Pancreas (tissue), 10 donors: ENCODE measurements at regions not wholly inside any gene's neighbourhood (a gene's known extent, or its start where the extent isn't known, plus 50 kb on each side); places are given as distances from the start of the nearest gene placed in this dataset.

ENCODE experiments used
- ATAC-seq, 4 donors: fragments of 200-7000 bp; cut with Tn5 transposase; one replicate each; pipeline versions ENCODE4 v1.8.0 to v1.9.1; 2020; ENCODE audit warnings: mild to moderate bottlenecking in 4 of 4, moderate library complexity in 4 of 4
- DNase-seq, 6 donors: peaks; one replicate each; pipeline ENCODE4 v3.0.0-alpha.2; 2020
- FAIRE-seq: peaks from 2 replicates; lab custom pipeline; 2012; peaks lifted over from hg19 to GRCh38; lab: Jason Lieb, UNC
- H3K27ac ChIP-seq, 4 donors: fragments of 200-600 bp; sonication (generic); 1 replicate in 3 of 4; 2 replicates in 1 of 4; pipeline versions ENCODE4 v1.5.0 to v1.8.0; 2020
- H3K27me3 ChIP-seq, 4 donors: fragments of 200-600 bp; one replicate each; pipeline ENCODE4 v1.8.0; 2021
- H3K36me3 ChIP-seq, 3 donors: fragments of 200-600 bp; sonication (generic) in 1 of 3; one replicate each; pipeline versions ENCODE4 v1.5.0 to v1.8.0; 2020 to 2021
- H3K4me1 ChIP-seq, 3 donors: fragments of 200-600 bp; one replicate each; pipeline ENCODE4 v1.8.0; 2021
- H3K4me3 ChIP-seq, 4 donors: fragments of 200-600 bp; sonication (generic) in 2 of 4; one replicate each; pipeline versions ENCODE4 v1.5.0 to v1.8.0; 2020 to 2021
- H3K9me3 ChIP-seq, 4 donors: fragments of 200-600 bp; one replicate each; pipeline ENCODE4 v1.8.0; 2021
- CTCF ChIP-seq, 4 donors: fragments of 200-600 bp; sonication (generic) in 3 of 4; IDR thresholded peaks; one replicate each; pipeline versions ENCODE4 v1.5.0 to v1.8.0; 2021; ENCODE audit warnings: antibody characterized with exemption in 4 of 4
- WGBS, 2 donors: extraction: QIAGEN DNeasy Blood & Tissue Kit; methylation state at CpG; one replicate each; pipeline ENCODE4 v1.1.7; 2013; 5-methylcytosine and 5-hydroxymethylcytosine counted together
- intact Hi-C, 3 donors: fragments of 100-400 bp; cut with DNase I; formaldehyde crosslinking; loops; one replicate each; pipeline versions ENCODE4 v1.11.1 to v1.14.2; 2022
- donor health status: healthy with polysubstance abuse.
- donor health status: DM: no; HTN: no; CAD: no; lungs with moderate emphysema.
- donor health status: DM: no; HTN: no; CAD: no.
- donor health status: control.
- donor health status: control.
- donor health status: Bipolar disorder and iron deficiency.
- donor health status: DM: yes; HTN: yes; CAD: no.
- donor health status: DM: no; HTN: no; CAD: no.
- donor health status: DM: no; HTN: no; CAD: no.
- donor health status: DM: yes; HTN: yes; CAD: no.

- TF ChIP-seq CTCF (IDR thresholded peaks at IDR 0.05), result no peak
- intact Hi-C loops, result no loop called here
- H3K27ac ChIP-seq, result no peak overlapping the region
- no peaks in the 10 kb centered on the region for H3K36me3 ChIP-seq
- WGBS, 2 donors, result 75 to 79% methylated on average over 1 of the region's 1 CpG
- H3K4me1 ChIP-seq, result no peaks in the 10 kb centered on the region
- no peaks in the 10 kb centered on the region for H3K9me3 ChIP-seq
- ATAC-seq, result no peak
- H3K4me3 ChIP-seq, result no peak overlapping the region
- FAIRE-seq, result no peak
- DNase-seq, result no peak
- H3K27me3 ChIP-seq, result no peaks in the 10 kb centered on the region
Observed at GRCh38 chr1:95512925-95513324, 278.9 kb downstream of the RWDD3 start.

- no peak for ATAC-seq
- Histone ChIP-seq H3K27me3 (no peaks in the 10 kb centered on the region), H3K4me1 (no peaks in the 10 kb centered on the region), H3K36me3 (no peaks in the 10 kb centered on the region), H3K4me3 (no peak overlapping the region), H3K27ac (no peak overlapping the region), H3K9me3 (no peaks in the 10 kb centered on the region)
- TF ChIP-seq CTCF (IDR thresholded peaks at IDR 0.05), result no peak
- no peak for DNase-seq
- intact Hi-C loops, result no loop called here
- no peak for FAIRE-seq
- WGBS, 2 donors, result 56 to 70% methylated on average over 1 of the region's 1 CpG
Observed at GRCh38 chr1:95517506-95517905, 283.5 kb downstream of the RWDD3 start.

GRCh38 chr1:95518310-95518709, 284.3 kb downstream of the RWDD3 start:
- intact Hi-C loops, result no loop called here
- H3K27me3 ChIP-seq, result no peaks in the 10 kb centered on the region
- no peak overlapping the region for H3K4me3 ChIP-seq
- DNase-seq, result no peak
- no peaks in the 10 kb centered on the region for H3K4me1 ChIP-seq
- ATAC-seq, result no peak
- no peaks in the 10 kb centered on the region for H3K9me3 ChIP-seq
- TF ChIP-seq CTCF (IDR thresholded peaks at IDR 0.05), result no peak
- FAIRE-seq, result no peak
- no peak overlapping the region for H3K27ac ChIP-seq
- 0 to 16% methylated on average over 1 of the region's 1 CpG for WGBS, 2 donors
- no peaks in the 10 kb centered on the region for H3K36me3 ChIP-seq

- Histone ChIP-seq H3K4me3 (no peak overlapping the region), H3K9me3 (no peaks in the 10 kb centered on the region), H3K27me3 (no peaks in the 10 kb centered on the region), H3K4me1 (no peaks in the 10 kb centered on the region), H3K27ac (no peak overlapping the region), H3K36me3 (no peaks in the 10 kb centered on the region)
- intact Hi-C loops, result no loop called here
- 43 to 45% methylated on average over 2 of the region's 2 CpGs for WGBS, 2 donors
- TF ChIP-seq CTCF (IDR thresholded peaks at IDR 0.05), result no peak
- DNase-seq, result no peak
- FAIRE-seq, result no peak
- ATAC-seq, result no peak
Observed at GRCh38 chr1:95520390-95520789, 286.4 kb downstream of the RWDD3 start.

GRCh38 chr1:95532335-95532734, 298.3 kb downstream of the RWDD3 start:
- Histone ChIP-seq H3K27me3 (no peaks in the 10 kb centered on the region), H3K4me3 (no peak overlapping the region), H3K36me3 (no peaks in the 10 kb centered on the region), H3K4me1 (peaks cover 0 to 29% (median 20%) of the 10 kb centered on the region in 3 donors), H3K27ac (no peak overlapping the region), H3K9me3 (no peaks in the 10 kb centered on the region)
- no peak for TF ChIP-seq CTCF (IDR thresholded peaks at IDR 0.05)
- DNase-seq (no peak), FAIRE-seq (no peak), ATAC-seq (no peak)
- intact Hi-C loops, result no loop called here
- 21 to 26% methylated on average over 1 of the region's 1 CpG for WGBS, 2 donors
